Vagina (tissue), 2 donors: ENCODE measurements at regions not wholly inside any gene's neighbourhood (a gene's known extent, or its start where the extent isn't known, plus 50 kb on each side); places are given as distances from the start of the nearest gene placed in this dataset.

Experiments used
- POLR2A ChIP-seq, 2 donors: fragments of 450-650 bp; IDR thresholded peaks; one replicate each; pipeline ENCODE4 v1.6.1; 2017; ENCODE audit warnings: antibody characterized with exemption in 2 of 2, mild to moderate bottlenecking in 2 of 2, moderate library complexity in 2 of 2
- POLR2AphosphoS5 ChIP-seq, 2 donors: sonication (generic); formaldehyde crosslinking; IDR thresholded peaks; one replicate each; pipeline ENCODE4 v1.9.0; 2017; ENCODE audit warnings: antibody characterized with exemption in 2 of 2, mild to moderate bottlenecking in 2 of 2, low read depth in 1 of 2; ENCODE audit not compliant: insufficient read depth in 1 of 2
- TF ChIP-seq, protein P1 (sequence below), 3 experiments: fragments of 450-650 bp in 2 of 3; fragments of 200-600 bp in 1 of 3; sonication (generic) in 1 of 3; IDR thresholded peaks; one replicate each; pipeline ENCODE4 v1.5.1; 2017 to 2019; ENCODE audit warnings: antibody characterized with exemption in 3 of 3, mild to moderate bottlenecking in 2 of 3, moderate library complexity in 2 of 3

DNA sequence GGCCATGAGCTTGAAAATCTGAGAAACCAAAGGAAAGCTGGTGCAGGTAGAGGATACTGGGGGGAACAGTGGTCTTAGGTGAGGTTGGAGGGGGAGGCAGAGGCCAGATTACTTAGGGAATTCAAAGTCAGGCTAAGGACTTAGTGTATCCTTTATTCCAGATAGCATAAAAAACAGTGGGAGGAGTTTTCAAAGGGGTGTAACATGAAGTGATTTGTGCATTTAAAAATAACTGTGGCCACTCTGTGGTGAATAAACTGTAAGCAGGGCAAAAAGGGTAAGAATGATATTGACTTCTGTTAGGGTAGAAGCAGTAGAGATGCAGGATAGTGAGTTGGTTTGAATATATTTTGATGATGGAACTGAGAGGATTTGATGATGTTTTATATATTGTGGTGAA, 313.2 kb downstream of the EMP1 start:
- TF ChIP-seq, protein P1, sequence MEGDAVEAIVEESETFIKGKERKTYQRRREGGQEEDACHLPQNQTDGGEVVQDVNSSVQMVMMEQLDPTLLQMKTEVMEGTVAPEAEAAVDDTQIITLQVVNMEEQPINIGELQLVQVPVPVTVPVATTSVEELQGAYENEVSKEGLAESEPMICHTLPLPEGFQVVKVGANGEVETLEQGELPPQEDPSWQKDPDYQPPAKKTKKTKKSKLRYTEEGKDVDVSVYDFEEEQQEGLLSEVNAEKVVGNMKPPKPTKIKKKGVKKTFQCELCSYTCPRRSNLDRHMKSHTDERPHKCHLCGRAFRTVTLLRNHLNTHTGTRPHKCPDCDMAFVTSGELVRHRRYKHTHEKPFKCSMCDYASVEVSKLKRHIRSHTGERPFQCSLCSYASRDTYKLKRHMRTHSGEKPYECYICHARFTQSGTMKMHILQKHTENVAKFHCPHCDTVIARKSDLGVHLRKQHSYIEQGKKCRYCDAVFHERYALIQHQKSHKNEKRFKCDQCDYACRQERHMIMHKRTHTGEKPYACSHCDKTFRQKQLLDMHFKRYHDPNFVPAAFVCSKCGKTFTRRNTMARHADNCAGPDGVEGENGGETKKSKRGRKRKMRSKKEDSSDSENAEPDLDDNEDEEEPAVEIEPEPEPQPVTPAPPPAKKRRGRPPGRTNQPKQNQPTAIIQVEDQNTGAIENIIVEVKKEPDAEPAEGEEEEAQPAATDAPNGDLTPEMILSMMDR (IDR thresholded peaks at IDR 0.05) = no peak
- TF ChIP-seq POLR2A (IDR thresholded peaks at IDR 0.05) (no peak), POLR2AphosphoS5 (IDR thresholded peaks at IDR 0.05; ENCODE audit: insufficient read depth in 1 of 2, low read depth in 1 of 2) (no peak)
